ENCODE measurements at regions not wholly inside any gene's neighbourhood (a gene's known extent, or its start where the extent isn't known, plus 50 kb on each side); places are given as distances from the start of the nearest gene placed in this dataset.

DNA sequence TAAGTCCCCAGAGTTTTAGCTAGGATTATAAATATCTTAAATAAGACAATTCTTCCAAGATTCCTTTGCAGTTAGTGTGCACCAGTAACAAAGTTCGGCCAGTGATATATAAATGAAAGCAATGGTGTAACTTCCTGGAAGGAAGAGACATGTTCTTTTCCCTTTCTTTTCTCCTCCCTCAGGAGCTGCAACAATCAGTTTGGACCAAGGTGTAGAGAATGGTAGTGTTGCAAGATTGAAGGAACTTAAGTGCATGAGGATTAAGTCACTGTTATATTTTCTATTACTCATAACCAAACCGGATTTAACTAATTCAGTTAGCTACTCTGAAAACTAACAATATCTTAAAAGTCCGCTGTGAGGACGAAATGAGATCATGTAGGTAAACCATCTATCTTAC is 68.9 kb upstream of the KCNJ16 start (continued):
- TF ChIP-seq, protein P1, sequence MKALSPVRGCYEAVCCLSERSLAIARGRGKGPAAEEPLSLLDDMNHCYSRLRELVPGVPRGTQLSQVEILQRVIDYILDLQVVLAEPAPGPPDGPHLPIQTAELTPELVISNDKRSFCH (CRISPR knock-in tag; IDR thresholded peaks at IDR 0.05) = no peak
- TF ChIP-seq, protein P1 (tag; IDR thresholded peaks at IDR 0.05) = no peak
- TF ChIP-seq KAT8 (IDR thresholded peaks at IDR 0.05; ENCODE audit: low read depth) = no peak
- no peak for TF ChIP-seq ZFP1 (CRISPR knock-in tag; IDR thresholded peaks at IDR 0.05)
- no peak for TF ChIP-seq CREB1 (IDR thresholded peaks at IDR 0.05)
- TF ChIP-seq CREB1 (CRISPR knock-in tag; IDR thresholded peaks at IDR 0.05) = no peak
- no peak for TF ChIP-seq SRSF9 (IDR thresholded peaks at IDR 0.05; ENCODE audit: borderline replicate concordance, low read depth, low read length)
- TF ChIP-seq TBL1XR1 (IDR thresholded peaks at IDR 0.05; ENCODE audit: low read length in 2 of 2) = no peak
- no peak for TF ChIP-seq HMGN3 (IDR thresholded peaks at IDR 0.05; ENCODE audit: borderline replicate concordance, extremely low read depth, insufficient read length, low read depth, low read length)

DNA sequence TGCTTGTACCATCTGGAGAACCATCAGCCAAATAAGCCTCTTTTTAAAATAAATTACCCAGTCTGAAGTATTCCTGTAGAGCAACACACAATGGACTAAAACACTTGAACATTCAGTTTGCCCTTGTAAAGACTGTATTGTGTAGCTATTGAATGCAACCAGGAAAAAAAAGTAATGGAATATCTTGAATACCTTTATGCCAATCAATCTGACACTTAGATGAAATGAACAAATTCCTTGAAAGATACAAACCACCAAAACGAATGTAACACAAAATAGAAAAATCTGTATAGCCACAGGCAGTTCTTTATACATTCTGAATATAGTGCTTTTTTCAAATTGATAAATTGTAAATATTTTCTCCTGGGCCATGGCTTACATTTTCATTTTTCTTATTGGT is 63.3 kb upstream of the KCNJ16 start:
- TF ChIP-seq, protein P2, sequence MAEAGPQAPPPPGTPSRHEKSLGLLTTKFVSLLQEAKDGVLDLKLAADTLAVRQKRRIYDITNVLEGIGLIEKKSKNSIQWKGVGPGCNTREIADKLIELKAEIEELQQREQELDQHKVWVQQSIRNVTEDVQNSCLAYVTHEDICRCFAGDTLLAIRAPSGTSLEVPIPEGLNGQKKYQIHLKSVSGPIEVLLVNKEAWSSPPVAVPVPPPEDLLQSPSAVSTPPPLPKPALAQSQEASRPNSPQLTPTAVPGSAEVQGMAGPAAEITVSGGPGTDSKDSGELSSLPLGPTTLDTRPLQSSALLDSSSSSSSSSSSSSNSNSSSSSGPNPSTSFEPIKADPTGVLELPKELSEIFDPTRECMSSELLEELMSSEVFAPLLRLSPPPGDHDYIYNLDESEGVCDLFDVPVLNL (CRISPR knock-in tag; IDR thresholded peaks at IDR 0.05; ENCODE audit: low read depth) = no peak
- Histone ChIP-seq H3K27ac (ENCODE audit: extremely low read depth, low read depth, low read length) (no peak overlapping the region), H3K36me3 (ENCODE audit: control insufficient read depth, insufficient read depth, low read length) (no peaks in the 10 kb centered on the region), H3K4me3 (no peak overlapping the region), H2AFZ (ENCODE audit: low read depth, low read length) (no peak overlapping the region), H3K27me3 (ENCODE audit: control insufficient read depth in 2 of 2, insufficient read depth in 2 of 2, low read length in 2 of 2) (no peaks in the 10 kb centered on the region), H4K20me1 (replicated peaks; ENCODE audit: control insufficient read depth, insufficient read depth, low read length) (no peaks in the 10 kb centered on the region), H3K9me1 (ENCODE audit: control insufficient read depth, insufficient read depth, low read length) (no peaks in the 10 kb centered on the region), H3K9ac (ENCODE audit: insufficient read depth in 1 of 2, low read depth in 2 of 2, low read length in 2 of 2) (no peak overlapping the region), H3K79me2 (ENCODE audit: control insufficient read depth, insufficient read depth, low read length) (no peaks in the 10 kb centered on the region), H3K4me2 (ENCODE audit: insufficient read depth, low read length) (no peak overlapping the region), H3K9me3 (replicated peaks; ENCODE audit: control insufficient read depth, insufficient read depth, low read depth, low read length) (no peaks in the 10 kb centered on the region), H3K4me1 (replicated peaks in 1 of 2; ENCODE audit: control insufficient read depth in 2 of 2, insufficient read depth in 2 of 2, low read length in 2 of 2) (no peaks in the 10 kb centered on the region)
- intact Hi-C loops (cut with micrococcal nuclease) (no loop called here), in situ Hi-C loops (cut with MboI) (no loop called here)
- CTCF ChIA-PET (ENCODE audit: low intra/inter-chr PET ratio) = no interaction called here
- POLR2A ChIA-PET = interaction anchor here (2.5 kb wide), 1 partner anchor 10 kb away, joined by 8 read pairs; no protein-coding TSS in a partner anchor
- DNase-seq (ENCODE audit: extremely low read depth in 1 of 4, low spot score in 3 of 4) = no peak
- no TSS peak for BruUV-seq (replicated peaks)
- 8% methylated on average over 1 of the region's 1 CpG for WGBS (ENCODE audit: insufficient coverage, low coverage, missing lambda C conversion rate)
- FAIRE-seq = no peak
- no peak for ATAC-seq

Data from K562 (cell line).